Neural cell (in vitro differentiated cells): ENCODE measurements at regions not wholly inside any gene's neighbourhood (a gene's known extent, or its start where the extent isn't known, plus 50 kb on each side); places are given as distances from the start of the nearest gene placed in this dataset.

Source experiments
- EP300 ChIP-seq: fragments of 450-650 bp; conservative IDR thresholded peaks from 2 replicates; pipeline ENCODE4 v1.6.1; 2014; ENCODE audit warnings: antibody characterized with exemption, mild to moderate bottlenecking, moderate library complexity; ENCODE audit not compliant: poor library complexity, severe bottlenecking
- EZH2 ChIP-seq: fragments of 200-600, 300-800 bp; shearing (Covaris generic), sonication (generic); IDR thresholded peaks from 2 replicates; pipeline ENCODE4 v1.6.1; 2014; ENCODE audit warnings: antibody characterized with exemption, low read length, borderline replicate concordance, mild to moderate bottlenecking; ENCODE audit not compliant: insufficient read depth, poor library complexity, severe bottlenecking
- MXI1 ChIP-seq: fragments of 450-650 bp; conservative IDR thresholded peaks from 2 replicates; pipeline ENCODE4 v1.6.1; 2014; ENCODE audit warnings: antibody characterized with exemption, mild to moderate bottlenecking; ENCODE audit not compliant: poor library complexity, severe bottlenecking
- SMC3 ChIP-seq: fragments of 450-650 bp; conservative IDR thresholded peaks from 2 replicates; pipeline ENCODE4 v1.6.1; 2014; ENCODE audit warnings: antibody characterized with exemption, mild to moderate bottlenecking, moderate library complexity; ENCODE audit not compliant: poor library complexity
- TF ChIP-seq, protein P1 (sequence below): fragments of 450-650 bp; IDR thresholded peaks from 2 replicates; pipeline ENCODE4 v1.5.1; 2014; ENCODE audit warnings: antibody characterized with exemption, mild to moderate bottlenecking, moderate library complexity; ENCODE audit not compliant: poor library complexity, severe bottlenecking

- TF ChIP-seq EZH2 (no peak), MXI1 (no peak), EP300 (no peak), SMC3 (no peak)
- TF ChIP-seq, protein P1, sequence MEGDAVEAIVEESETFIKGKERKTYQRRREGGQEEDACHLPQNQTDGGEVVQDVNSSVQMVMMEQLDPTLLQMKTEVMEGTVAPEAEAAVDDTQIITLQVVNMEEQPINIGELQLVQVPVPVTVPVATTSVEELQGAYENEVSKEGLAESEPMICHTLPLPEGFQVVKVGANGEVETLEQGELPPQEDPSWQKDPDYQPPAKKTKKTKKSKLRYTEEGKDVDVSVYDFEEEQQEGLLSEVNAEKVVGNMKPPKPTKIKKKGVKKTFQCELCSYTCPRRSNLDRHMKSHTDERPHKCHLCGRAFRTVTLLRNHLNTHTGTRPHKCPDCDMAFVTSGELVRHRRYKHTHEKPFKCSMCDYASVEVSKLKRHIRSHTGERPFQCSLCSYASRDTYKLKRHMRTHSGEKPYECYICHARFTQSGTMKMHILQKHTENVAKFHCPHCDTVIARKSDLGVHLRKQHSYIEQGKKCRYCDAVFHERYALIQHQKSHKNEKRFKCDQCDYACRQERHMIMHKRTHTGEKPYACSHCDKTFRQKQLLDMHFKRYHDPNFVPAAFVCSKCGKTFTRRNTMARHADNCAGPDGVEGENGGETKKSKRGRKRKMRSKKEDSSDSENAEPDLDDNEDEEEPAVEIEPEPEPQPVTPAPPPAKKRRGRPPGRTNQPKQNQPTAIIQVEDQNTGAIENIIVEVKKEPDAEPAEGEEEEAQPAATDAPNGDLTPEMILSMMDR, result no peak
Observed at GRCh38 chr19:28037186-28037585, 1175.8 kb downstream of the UQCRFS1 start.
